ENCODE measurements at regions not wholly inside any gene's neighbourhood (a gene's known extent, or its start where the extent isn't known, plus 50 kb on each side); places are given as distances from the start of the nearest gene placed in this dataset.

GRCh38 chr7:12028508-12028907 is 182.6 kb upstream of the TMEM106B start:
- Histone ChIP-seq H3K4me3 (ENCODE audit: low read length) (no peak overlapping the region), H3K4me2 (ENCODE audit: low read length) (no peak overlapping the region), H2AFZ (ENCODE audit: low read depth, low read length) (no peak overlapping the region), H3F3A (ENCODE audit: insufficient read depth, low read length, poor library complexity, severe bottlenecking) (no peaks in the 10 kb centered on the region), H3K27me3 (ENCODE audit: insufficient read depth, low read depth, low read length) (no peaks in the 10 kb centered on the region), H3K79me2 (replicated peaks; ENCODE audit: insufficient read depth, low read length) (no peaks in the 10 kb centered on the region), H3K27ac (ENCODE audit: low read length) (no peak overlapping the region), H3K9me3 (ENCODE audit: low read length) (no peaks in the 10 kb centered on the region), H3K36me3 (ENCODE audit: insufficient read depth, low read length) (no peaks in the 10 kb centered on the region), H3K9ac (ENCODE audit: low read length) (no peak overlapping the region), H3K9me2 (ENCODE audit: insufficient read depth, low read length) (no peaks in the 10 kb centered on the region), H4K20me1 (ENCODE audit: insufficient read depth) (no peaks in the 10 kb centered on the region)
- no peak for TF ChIP-seq RAD21 (conservative IDR thresholded peaks at IDR 0.05)
- TF ChIP-seq CTCF (IDR thresholded peaks at IDR 0.05; ENCODE audit: poor library complexity, severe bottlenecking), result no peak
- TF ChIP-seq EZH2 (IDR thresholded peaks at IDR 0.05; ENCODE audit: borderline replicate concordance, insufficient read depth, low read length, poor library complexity, severe bottlenecking), result no peak
- no peak for TF ChIP-seq REST (IDR thresholded peaks at IDR 0.05; ENCODE audit: borderline replicate concordance)
- no peak for TF ChIP-seq MXI1 (conservative IDR thresholded peaks at IDR 0.05; ENCODE audit: poor library complexity, severe bottlenecking)
- TF ChIP-seq SMC3 (conservative IDR thresholded peaks at IDR 0.05; ENCODE audit: poor library complexity), result no peak
- no peak for TF ChIP-seq EP300 (conservative IDR thresholded peaks at IDR 0.05; ENCODE audit: poor library complexity, severe bottlenecking)
- no peak for TF ChIP-seq POLR2AphosphoS5 (IDR thresholded peaks at IDR 0.05)
- no peak for TF ChIP-seq TAF1 (IDR thresholded peaks at IDR 0.05; ENCODE audit: low read depth)

GRCh38 chr7:12030116-12030515 is 181.0 kb upstream of the TMEM106B start:
- TF ChIP-seq SMC3 (conservative IDR thresholded peaks at IDR 0.05; ENCODE audit: poor library complexity), result no peak
- no peak for TF ChIP-seq POLR2AphosphoS5 (IDR thresholded peaks at IDR 0.05)
- TF ChIP-seq EP300 (conservative IDR thresholded peaks at IDR 0.05; ENCODE audit: poor library complexity, severe bottlenecking), result no peak
- TF ChIP-seq MXI1 (conservative IDR thresholded peaks at IDR 0.05; ENCODE audit: poor library complexity, severe bottlenecking), result no peak
- TF ChIP-seq EZH2 (IDR thresholded peaks at IDR 0.05; ENCODE audit: borderline replicate concordance, insufficient read depth, low read length, poor library complexity, severe bottlenecking), result no peak
- TF ChIP-seq RAD21 (conservative IDR thresholded peaks at IDR 0.05), result no peak
- no peak for TF ChIP-seq TAF1 (IDR thresholded peaks at IDR 0.05; ENCODE audit: low read depth)
- no peak for TF ChIP-seq CTCF (IDR thresholded peaks at IDR 0.05; ENCODE audit: poor library complexity, severe bottlenecking)
- no peak for TF ChIP-seq REST (IDR thresholded peaks at IDR 0.05; ENCODE audit: borderline replicate concordance)
- H3K79me2 ChIP-seq (replicated peaks; ENCODE audit: insufficient read depth, low read length), result no peaks in the 10 kb centered on the region
- H3K9me2 ChIP-seq (ENCODE audit: insufficient read depth, low read length), result no peaks in the 10 kb centered on the region
- H2AFZ ChIP-seq (ENCODE audit: low read depth, low read length), result no peak overlapping the region
- no peaks in the 10 kb centered on the region for H3K27me3 ChIP-seq (ENCODE audit: insufficient read depth, low read depth, low read length)
- no peak overlapping the region for H3K9ac ChIP-seq (ENCODE audit: low read length)
- H3K4me2 ChIP-seq (ENCODE audit: low read length), result no peak overlapping the region
- no peak overlapping the region for H3K27ac ChIP-seq (ENCODE audit: low read length)
- no peaks in the 10 kb centered on the region for H3F3A ChIP-seq (ENCODE audit: insufficient read depth, low read length, poor library complexity, severe bottlenecking)
- no peak overlapping the region for H3K4me3 ChIP-seq (ENCODE audit: low read length)
- H3K36me3 ChIP-seq (ENCODE audit: insufficient read depth, low read length), result no peaks in the 10 kb centered on the region
- H3K9me3 ChIP-seq (ENCODE audit: low read length), result no peaks in the 10 kb centered on the region
- H4K20me1 ChIP-seq (ENCODE audit: insufficient read depth), result no peaks in the 10 kb centered on the region
